NCI-H1105 treated with DMSO at 0.1 percent for 48 hours (cell line): ENCODE measurements at regions not wholly inside any gene's neighbourhood (a gene's known extent, or its start where the extent isn't known, plus 50 kb on each side); places are given as distances from the start of the nearest gene placed in this dataset.
"Not testable (repeated sequence)": the region's sequence is repeated elsewhere in the genome, so short reads cannot be mapped to it uniquely, and the experiment has no call there.

Experiments used
- DNase-seq: peaks from one replicate; lab custom pipeline; 2025; lab: John Stamatoyannopoulos, UW

DNA sequence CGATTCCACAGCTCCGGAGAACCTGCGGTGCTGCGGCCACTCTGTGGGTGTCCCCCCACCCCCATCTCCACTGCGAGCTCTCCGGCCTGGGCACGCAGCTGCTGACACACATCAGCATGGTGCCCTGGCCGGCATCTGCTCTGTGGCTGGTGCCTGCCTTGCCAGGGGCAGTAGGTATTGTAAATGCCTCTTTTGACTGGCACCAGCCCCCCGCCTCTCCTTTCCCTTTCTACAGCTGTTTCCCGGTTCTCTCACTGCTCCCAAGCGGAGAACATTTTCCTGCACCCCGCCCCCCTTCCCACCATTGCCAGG, 357.1 kb upstream of the ZNF32 start:
- no peak for DNase-seq

DNA sequence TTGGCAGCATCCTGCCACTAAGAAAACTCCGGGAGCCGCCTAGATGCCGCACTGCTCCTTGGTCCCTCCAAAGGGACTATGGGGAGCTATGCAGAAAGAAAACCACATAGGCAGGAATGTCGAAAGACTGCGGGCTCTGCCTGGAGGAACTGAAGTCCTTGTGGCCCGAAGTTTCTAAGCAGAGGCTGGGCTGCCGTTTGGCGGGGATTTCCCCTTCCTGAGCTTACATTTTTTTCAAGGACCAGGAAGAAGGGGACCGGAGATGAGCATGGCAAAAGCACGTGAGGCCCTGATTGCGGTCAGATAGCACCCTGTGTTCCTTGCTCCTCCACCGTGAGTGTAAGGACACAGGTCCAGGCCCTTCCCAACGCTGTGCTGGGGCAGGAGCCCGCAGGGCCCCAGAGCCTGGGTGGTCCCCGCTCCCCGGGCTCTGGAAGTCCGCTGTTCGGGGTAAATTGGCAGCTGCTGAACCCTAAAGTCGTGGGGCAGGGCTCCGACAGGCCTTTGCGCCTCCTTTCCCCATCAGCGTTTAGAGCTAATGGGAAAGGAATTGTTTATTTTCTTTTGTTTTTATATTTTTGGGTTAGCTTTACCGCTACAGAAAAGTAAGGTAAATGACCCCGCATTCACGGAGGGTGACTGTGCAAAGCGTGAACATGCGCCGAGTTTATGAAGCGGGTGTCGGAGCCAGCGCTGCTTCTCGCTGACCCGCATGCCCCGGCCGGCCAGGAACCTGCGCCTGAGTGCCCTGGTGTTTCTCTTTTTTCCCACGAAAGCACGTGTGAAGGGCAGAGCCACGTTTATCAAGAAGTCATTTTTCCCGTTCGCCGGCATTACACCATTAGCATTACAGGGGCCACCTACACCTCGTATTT, 356.5 kb upstream of the ZNF32 start:
- no peak for DNase-seq

DNA sequence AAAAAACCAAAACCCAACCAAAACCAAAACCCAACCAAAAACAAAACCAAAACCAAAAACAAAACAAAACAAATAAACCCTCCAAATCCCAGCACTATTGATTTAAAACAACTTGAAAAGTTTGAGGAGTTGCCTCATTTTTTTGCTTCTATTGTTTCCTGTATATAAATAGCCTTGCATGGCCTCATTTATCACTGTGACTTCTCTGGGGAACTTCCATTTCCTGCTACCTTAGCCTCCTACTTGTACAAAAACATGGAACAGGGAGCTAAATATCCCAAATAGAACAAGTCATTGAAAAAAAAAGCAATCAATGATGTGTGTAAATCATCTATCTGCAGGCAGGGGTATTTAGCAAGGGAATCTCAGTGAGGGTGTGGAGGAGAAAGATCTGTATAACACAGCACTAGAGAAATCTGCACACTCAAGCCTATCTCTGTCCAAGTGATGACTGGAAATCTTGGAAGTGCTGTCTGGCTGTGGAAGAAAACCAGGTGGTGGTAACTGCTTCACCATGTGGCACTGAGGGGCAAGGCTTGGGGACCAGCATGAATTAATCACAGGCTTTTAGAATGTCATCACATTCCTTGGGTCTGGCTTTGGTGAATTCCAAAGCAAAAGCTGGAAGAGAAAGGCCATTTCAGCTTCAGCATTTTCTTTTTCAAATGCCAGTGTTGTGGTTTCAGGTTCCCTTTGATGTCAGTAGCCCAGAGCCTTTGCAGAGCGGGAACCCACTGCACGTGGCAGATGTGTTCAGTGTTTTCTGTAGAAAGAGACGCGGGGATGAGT, 349.5 kb upstream of the ZNF32 start:
- no peak for DNase-seq

DNA sequence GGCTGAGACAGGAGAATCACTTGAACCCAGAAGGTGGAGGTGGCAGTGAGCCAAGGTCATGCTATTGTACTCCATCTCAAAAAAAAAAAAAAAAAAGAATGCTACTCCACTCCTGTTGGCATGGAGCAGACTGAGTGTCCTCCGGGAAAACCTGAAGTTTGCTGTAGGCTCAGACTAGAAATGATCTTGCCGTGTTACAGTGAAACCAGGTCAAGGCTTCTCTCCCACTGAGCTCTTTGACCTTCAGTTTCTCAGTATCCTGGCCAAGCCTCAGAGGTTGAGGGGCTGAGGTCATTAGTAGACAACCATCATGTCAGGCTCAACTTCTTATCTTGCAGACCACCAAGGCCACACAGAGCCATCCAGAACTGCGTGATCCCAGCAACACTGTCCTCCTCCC, 348.6 kb upstream of the ZNF32 start:
- no peak for DNase-seq

DNA sequence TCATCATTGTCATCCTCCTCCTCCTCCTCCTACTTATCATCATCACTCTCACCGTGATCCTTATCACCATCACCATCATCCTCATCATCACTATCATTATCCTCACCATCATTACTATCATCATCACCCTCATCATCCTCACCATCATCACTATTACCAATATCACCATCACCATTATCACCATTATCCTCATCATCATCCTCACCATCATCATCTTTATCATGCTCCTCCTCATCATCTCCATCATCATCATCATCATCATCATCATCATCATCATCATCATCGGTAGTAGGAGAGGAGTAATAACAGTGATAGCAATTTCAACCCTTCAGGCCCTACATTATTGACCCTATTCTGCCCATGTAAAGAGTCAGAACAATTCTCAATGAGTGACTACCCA, 345.9 kb upstream of the ZNF32 start:
- DNase-seq: no peak

DNA sequence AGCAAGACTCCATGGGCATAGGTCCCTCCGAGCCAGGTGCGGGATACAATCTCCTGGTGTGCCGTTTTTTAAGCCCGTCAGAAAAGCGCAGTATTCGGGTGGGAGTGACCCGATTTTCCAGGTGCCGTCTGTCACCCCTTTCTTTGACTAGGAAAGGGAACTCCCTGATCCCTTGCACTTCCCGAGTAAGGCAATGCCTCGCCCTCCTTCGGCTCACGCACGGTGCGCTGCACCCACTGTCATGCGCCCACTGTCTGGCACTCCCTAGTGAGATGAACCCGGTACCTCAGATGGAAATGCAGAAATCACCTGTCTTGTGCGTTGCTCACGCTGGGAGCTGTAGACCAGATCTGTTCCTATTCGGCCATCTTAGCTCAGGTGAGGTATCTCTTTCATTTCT, 344.1 kb upstream of the ZNF32 start:
- not testable (repeated sequence) for DNase-seq

DNA sequence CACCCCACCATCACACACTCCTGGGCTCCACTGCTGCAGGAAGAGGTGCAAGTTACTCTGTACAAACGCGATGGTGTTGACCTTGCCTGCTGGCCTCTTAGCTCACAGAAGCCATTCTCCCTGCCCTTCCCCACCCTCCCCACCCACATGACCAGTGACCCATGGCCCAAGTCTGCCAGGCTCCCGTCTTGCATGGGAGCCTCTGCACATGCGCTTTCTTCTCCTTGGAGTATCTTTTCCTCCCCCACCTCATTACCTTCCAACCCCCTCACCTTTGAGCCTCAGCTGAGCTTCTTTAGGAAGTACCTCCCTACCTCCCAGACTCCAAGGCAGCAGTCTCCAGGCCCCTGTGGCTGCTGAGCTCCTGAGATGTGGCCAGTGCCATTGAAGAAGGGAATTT, 337.7 kb upstream of the ZNF32 start:
- DNase-seq: no peak

DNA sequence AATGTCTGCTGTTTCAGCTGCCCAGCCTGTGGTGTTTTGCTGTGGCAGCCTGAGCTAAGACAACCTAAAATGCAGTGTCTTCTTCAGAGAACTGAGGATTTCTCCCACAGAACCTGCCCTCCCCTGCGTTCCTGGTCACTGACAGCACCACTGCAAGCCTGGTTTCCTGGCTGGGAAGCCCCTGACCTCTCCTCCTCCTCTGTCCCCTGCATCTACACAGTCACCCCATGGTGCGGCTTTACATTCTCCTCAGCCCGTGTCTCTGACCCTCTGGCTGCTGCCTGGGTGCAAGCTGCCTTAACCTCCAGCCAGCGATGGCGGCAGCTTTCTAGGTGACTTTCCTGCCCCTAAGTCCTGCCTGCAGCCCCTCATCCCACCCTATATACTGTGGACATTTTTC, 337.3 kb upstream of the ZNF32 start:
- no peak for DNase-seq

DNA sequence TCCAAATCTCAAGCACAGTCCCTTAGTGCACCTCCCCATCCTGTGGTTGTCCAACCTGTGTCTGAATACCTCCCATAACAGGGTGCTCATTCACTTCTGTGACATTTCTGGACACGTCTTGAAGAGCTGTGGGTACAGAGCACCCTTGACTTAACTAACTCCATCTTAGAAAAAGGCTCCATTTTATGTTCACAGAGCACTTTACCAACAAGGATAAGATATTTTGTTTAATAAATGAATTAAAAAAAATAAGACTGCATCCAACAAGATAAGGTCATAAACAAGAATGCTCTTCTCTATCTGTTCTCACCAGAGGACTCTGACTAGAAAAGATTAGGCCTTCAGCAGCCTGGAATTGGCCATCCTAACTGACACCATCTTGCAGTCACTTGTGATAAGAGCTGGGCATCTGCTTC, 335.2 kb upstream of the ZNF32 start:
- DNase-seq: no peak

DNA sequence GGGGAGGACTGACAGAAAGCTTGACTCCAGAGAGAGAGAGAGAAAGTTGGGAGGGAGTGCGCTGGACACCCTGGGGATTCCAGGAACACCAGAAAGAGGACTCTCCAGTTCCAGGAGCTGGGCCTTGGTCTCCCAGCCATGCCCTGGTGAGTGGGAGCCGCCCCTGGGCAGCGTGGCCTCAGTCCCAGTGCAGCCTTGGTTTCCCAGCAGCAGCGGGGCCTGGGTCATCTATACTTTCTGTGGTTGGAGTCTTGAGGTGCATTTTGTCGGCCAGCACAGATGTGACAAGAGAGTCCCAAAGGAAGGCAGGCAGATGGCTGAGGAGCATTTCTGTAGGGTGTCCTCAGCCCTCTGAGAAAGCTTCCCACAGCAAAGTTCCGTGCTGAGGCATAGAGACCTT, 334.7 kb upstream of the ZNF32 start:
- DNase-seq: no peak

DNA sequence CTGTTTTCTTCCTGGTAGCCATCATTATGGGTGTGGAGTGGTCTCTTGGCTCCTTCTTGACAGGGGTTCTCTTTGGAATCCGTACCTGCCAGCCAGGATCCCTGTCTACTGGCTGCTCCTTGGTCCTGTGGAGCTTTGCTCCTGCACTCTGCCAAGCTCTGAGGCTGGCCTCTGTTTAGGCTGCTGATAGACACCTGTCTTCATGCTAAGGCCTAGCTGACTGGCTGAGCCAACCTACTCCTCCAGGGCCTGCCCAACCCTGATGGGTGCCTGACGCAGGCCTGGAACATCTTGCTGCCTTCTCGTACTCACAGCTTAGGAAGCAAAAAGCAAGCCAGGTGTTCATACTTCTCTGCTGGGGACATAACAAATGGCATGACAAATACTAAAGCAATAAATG, 333.6 kb upstream of the ZNF32 start:
- DNase-seq: no peak

DNA sequence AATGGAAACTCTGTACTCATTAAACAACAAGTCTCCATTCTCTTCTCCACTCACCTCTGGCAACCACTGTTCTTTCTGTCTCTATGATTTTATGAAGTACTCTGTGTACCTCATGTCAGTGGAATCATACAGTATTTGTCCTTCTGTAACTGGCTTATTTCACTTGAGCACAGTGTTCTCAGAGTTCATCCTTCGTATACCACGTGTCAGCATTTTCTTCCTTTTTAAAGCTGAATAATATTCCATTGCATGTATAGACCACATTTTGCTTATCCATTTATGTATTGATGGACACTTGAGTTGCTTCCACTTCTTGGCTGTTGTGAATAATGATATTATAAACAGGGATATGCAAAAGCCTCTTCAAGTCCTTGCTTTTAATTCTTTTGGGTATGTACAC, 333.0 kb upstream of the ZNF32 start:
- no peak for DNase-seq

DNA sequence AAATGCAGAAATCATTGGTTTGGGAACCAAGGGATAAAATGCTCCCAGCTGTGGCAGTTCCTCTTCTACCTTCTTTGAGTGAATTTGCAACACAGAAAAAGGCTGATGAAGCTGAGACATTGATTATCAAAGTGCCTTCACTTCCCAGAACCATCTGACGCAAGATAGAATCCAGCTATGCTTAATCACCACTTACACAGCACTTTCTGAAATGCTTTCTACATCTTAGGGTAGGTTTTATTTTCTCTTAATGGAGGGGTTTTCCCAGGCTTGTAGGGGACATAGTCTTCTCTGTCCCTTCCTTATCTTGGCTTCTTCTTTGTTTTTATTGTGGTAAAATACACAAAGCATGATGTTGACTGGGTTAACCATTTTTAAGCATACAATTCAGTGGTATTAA, 332.6 kb upstream of the ZNF32 start:
- no peak for DNase-seq

DNA sequence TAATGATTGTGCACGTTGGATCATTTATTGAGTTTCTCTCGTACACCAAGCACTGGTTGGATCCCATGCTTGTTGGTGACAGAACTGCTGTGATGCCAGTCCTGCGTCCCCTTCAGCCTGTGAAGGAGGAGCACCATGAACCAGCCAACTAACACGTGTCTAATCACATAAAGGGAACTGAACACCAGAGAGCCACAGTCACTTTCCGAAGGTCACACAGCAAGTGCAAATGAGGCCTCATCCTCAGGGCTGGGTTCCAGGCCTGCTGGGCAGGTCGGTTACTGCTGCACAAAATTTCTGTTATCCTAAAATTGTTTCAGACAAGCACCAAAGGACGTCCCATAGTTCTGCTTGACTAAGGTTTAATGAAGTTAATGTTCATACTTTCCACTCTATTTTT, 332.0 kb upstream of the ZNF32 start:
- DNase-seq: no peak

DNA sequence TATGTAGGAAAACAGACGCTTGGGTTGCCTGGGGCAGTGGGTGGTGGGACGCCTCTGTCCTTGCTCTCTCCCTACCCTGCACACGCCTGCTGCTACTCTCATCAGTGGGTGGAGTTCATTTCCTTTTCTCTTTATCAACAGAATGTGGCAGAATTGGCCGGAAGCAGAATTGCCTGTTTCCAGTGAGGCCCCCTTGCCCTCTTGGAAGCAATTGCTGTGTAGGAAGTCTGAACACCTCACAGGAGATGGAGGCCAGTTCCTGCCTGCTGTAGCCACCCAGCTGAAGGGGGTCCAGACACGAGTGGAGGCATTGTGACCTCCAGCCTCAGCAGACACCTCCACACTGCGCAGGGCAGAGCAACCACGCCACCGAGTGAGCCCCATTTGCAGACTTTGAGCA, 331.6 kb upstream of the ZNF32 start:
- no peak for DNase-seq

DNA sequence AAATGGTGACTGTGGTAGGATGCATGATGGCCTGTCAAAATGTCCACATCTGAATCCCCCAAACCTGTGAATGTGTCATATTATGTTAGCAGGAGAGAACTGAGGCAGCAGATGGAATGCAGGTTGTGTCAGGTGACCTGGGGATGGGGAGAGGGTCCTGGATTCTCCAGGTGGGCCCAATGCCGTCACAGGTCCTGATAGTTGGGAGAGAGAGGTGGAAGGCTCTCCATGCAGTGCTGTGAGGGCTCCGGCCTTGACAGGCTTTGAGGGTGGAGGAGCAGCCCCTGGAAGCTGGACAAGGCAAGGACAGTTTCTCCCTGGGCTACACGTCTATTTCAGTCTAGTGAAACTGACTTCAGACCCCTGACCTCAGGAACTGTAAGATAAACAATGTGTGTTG, 330.9 kb upstream of the ZNF32 start:
- DNase-seq: no peak

DNA sequence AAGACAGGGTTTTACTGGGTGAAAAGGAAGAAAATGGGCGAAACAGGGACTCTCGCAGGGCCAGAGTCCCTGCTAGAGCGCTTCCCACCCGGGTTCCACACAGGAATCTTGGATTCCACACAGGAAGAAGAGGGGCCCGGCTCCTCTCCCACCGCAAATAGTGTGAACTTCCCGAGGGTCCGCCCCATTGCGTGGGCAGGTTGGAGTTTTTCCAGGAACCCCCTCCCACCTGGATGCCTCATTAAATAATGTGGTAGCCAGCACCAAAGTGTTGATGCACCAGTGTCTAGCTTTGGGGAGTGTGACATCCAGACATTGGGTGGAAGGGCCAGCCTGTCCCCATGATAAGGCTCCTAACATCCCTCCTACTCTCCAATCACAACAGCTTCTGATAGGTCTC, 330.3 kb upstream of the ZNF32 start:
- no peak for DNase-seq

DNA sequence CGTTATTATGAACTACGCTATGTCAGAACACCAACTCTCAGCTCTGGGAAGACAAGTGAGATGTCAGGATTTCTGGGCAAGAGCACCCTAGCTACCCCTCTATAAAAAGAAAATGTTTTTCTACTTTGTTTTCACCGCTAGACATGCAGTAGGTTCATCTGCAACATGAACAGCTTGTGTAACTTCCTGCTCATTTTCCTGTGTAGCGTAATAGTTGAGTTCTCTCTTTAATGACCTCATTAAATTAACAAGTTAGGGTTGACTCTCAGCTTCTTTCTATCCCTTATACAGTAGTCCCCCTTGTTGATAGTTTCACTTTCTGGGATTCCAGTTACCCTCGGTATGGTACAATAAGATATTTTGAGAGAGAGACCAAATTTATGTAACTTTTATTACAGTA, 329.4 kb upstream of the ZNF32 start:
- no peak for DNase-seq

DNA sequence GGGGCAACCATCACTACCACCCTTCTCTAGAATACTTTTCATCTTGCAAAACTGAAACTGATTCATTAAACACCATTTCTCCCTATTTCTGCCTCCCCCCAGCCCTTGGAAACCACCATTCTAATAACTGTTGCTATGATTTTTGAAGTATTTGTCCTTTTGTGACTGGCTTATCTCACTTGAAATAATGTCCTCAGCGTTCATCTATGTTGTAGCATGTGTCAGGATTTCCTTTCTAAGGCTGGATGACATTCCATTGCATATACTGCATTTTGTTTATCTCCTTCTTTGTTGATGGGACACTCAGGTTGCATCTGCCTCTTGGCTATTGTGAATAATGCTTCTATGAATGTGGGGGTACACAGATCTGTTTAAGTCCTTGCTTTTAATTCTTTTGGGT, 327.6 kb upstream of the ZNF32 start:
- DNase-seq: no peak

DNA sequence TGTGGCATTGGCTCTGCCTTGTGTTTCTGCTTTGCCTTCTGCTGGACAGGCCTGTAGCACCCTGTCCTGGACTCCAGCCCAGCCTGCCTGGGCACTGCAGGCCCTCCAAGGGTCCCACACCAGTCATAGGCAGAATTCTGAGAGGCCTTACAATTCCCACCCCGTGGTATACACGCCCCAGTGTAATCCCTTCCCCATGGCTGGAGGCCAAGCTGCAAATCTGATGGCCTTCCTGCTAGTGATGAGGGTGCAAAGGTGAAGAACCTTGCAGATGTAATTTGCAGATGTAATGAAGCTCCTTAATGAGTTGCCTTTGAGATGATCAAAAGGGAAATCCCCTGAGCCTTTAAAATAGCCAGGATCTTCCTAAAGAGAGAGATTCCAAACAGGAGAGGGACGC, 325.1 kb upstream of the ZNF32 start:
- DNase-seq: no peak

DNA sequence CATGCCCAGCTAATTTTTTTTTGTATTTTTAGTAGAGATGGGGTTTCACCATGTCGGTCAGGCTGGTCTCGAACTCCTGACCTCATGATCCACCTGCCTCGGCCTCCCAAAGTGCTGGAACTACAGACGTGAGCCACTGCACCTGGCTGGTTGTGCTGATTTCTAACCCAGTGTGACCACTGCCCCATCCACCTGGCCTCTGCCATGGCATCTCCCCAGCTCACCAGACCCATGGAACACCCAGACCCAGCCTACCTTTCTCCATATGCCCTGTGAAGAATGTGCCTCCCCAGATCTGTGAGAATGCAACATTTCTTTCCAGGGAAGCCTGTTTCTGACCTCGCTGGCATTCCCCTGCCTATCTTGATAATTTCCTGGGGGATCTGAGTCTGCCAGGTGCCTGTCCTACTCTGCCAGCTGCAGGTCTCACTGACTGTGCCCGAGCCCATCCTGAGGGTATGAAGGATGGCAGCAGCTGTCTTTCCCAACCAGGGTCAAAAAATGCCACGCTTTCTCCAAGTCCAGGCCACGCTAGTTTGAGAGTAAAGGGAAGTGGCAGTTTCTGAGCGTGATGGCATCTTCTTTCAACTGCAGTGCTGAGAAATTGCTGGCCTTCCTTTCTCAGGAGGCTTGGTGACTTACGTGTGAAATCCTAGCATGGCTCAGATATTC, 324.4 kb upstream of the ZNF32 start:
- no peak for DNase-seq

DNA sequence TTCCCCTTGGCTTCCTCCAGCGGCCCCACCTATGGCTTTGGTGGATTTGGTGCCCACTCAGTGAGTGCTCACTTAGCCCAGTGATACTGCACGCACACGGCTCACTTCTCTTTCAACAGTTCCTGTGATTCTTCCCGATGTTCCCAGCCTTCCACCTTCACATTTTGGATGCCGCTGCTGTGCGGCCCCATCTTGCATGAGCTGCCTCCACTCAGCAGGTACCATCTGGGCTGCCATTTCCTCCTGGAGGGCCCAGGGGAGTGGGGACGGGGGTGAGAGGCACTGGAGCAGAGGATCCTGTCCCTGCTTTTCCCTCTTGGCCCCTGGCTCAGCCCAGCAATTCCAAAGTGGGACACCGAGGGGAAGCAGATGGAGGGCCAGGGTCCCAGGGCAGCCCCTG, 323.3 kb upstream of the ZNF32 start:
- no peak for DNase-seq

DNA sequence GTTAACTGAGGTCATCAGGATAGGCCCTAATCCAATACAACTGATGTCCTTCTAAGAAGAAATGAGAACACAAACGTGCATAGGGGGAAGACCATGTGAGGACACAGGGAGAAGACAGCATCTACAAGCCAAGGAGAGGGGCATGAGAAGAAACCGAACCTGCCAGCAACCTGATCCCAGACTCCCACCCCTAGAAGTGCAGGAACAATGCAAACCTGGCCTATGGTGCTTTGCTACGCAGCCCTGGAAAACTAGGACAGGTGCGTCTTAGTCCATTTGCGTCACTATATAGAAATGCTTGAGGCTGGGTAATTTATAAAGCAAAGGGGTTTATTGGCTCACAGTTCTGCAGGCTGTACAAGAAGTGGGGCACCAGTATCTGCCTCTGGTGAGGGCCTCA, 322.6 kb upstream of the ZNF32 start:
- DNase-seq: no peak
